HG03457 (cell line): ENCODE measurements at regions not wholly inside any gene's neighbourhood (a gene's known extent, or its start where the extent isn't known, plus 50 kb on each side); places are given as distances from the start of the nearest gene placed in this dataset.
"Not testable (repeated sequence)": the region's sequence is repeated elsewhere in the genome, so short reads cannot be mapped to it uniquely, and the experiment has no call there.

Source experiments
- ATAC-seq: cut with Tn5 transposase; IDR thresholded peaks from one replicate; pipeline ENCODE4 v1.9.1; 2021; ENCODE audit warnings: moderate number of reproducible peaks; ENCODE audit not compliant: unreplicated experiment

DNA sequence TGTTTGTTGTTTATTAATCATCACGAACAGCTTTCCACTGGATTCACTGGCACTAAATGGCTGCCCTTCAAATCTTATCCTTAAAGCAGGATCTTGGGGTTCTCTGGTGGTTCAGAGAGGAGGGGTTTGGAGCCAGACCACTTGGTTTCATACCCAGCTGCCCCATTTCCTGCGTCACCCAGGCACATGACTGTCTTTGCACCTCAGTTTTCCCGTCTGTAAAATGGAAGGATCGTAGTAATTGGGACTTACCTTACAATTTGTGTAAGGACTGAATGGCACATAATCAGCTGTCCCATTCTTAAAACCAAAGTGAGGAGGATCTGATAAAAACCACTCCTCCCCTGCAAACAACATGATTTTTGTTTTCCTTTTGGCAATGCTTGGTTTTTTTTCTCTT lies 318.3 kb downstream of the ZNF536 start:
- no peak for ATAC-seq

DNA sequence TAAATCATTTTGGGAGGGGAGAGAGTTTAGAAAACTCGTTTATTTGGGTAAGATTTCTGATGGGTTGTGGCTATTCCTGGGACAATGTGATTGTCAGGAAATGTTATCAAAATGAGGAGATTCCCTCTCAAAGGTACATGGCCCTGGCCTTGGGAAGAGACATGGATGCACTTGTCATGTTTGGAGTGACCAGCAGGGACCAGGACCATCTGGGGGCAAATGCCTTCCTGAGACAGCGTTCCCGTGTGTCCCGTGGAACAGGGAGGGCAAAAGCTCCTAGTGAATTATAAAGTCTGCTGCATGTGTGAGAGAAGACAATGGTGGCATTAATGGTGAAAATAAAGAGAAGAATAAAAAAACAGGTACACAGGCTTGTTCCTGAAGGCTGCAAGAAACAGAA lies 317.3 kb downstream of the ZNF536 start:
- no peak for ATAC-seq

DNA sequence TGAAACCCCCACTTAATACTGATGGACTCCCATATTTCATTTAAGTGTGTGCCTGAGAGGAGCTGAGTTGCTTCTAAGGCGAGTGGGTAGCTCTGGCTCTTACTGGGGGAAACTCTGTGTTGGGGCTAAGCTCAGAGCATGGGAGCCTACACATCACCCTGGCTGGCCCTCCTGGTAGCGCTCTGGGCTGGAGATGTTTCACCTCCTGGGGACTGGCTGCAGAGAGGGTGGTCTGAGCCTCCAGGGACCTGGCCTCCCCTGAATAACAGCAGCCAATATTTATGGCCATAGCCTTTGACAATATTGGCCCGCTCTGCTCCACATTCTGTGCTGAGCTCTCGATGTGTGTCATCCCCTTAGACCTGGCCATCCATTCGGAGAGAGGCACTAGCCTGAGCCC lies 316.5 kb downstream of the ZNF536 start:
- ATAC-seq, result no peak

DNA sequence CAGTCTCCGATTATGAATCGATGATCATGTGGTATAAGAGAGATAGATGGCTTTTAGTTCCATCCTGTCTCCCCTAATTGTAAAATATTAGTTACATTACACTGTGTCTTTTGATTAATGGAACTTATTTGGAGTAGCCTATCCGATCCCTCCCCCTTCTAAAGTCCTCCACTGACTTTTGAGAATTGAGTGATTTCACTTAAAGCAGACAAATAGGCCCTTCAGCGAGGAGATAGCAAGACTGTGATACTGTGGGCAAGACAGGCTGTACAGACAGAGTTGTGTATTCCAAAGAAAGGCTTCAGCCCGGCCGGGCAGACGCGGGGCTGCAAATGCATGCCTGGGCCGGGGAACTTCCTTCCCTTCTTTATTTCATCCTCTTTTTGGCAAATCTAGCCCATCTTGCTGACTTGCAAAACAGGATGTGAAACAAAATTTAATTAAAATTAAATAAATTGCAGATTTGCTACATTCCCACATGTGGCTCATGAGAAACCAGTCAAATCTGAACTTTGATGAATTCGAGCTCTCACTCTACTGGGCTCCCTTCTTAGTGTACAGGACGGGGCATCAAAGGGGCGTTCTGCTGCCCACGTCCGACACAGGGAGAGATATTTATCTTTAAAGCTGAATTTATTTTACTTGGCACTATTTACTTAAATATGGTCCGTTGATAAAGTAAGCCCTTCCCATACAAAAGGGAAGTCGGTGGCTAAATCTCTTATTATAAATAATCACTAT lies 314.8 kb downstream of the ZNF536 start:
- no peak for ATAC-seq

DNA sequence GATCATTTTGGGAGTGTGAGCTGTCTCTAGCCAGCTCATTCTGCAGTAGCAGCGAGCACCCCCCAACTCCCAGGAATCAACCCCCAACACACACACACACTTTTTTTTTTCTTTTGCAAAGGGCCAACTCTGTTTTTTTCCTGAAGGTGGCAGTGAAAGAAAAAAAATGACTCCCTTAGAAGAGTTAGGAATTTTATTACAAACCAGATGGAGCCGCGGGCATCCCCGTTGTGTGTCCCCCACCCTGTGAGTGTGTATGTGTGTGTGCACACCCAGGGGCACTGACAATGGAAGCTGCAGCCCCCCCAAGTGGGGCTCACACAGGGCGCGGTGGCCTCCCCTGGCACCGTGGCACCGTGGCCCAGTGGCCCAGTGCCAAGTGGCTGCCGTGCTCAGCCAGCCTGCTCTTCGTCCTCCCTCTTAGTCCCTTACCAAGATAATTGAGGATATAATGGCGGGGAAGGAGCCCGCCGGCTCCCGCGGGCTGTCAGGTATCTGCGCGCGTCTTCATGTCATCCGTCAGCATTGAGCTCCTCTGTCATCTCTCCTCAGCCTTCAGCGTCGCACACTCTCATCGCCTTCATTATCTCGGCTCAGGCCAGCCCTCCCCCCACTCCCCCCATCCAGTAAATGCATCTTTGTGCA lies 314.1 kb downstream of the ZNF536 start:
- ATAC-seq, result no peak

DNA sequence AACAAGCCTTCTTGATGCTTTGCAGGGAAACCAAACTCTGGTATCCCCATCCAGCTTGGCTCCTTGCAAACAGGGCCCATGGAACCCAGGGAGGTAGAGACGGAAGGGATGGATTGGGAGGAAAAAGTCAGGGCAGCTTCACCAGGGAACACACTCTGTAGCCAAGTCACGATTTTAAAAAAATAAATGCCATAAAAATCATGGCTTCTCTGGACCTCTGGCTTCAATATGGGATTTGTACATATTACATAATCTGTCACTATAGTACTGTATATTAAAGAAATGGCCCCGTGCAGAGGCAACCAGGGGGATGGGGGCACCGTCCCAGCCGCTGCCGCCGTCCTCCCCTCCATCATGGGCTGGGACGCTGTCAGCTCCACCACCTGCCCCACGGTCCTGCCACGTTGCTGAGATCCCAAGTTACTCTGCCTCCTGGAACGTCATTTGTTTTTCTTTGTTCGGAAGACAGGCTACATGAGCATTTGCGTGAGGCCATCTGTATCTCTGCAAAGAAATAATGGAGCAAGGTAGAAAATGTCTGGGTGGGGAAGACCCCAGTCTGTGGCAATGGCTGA lies 313.3 kb downstream of the ZNF536 start:
- ATAC-seq, result no peak

DNA sequence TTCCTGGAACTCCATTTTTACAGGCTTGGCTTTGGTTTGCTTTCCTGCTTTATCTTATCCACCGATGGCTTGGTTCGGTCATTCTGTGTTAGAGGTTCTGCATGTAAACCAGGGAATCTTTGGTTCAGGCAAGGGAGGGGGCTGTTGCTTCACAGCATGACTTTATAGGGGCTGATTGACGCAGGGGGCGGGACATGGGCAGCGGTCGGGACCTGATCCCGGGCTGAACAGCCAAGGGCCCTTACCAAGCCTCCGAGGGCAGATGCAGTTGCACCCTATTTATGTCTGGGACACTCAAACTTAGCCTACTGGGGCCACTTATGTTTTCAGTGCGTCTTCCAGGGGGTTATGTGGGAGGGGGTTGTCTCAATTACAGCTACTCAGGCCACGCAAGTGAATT lies 312.4 kb downstream of the ZNF536 start:
- no peak for ATAC-seq

DNA sequence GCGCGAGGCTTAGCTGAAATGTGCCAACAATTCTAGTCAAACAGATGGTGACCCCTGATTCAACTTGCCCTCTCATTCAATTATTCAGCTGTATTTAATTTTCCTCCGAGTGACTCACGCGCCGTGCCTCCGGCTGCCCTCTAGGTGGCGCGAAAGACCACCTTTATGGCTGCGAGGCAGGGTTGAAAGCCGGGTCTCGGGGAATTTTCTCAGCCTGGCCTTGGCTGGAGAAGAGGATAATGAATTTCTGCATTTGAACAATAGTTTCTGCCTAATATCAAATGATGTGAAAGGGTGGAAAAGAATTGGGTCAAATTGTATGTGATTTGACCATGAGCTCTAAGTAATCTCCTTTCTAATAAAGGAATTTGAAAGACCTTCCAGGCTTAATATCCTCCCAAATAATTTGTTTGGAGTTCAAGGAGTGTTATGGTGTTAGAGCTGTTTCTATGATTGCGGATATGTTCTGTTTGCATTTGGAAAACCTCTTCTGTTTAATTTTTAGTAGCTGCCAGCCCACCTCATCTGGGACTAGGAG lies 310.9 kb downstream of the ZNF536 start:
- no peak for ATAC-seq

DNA sequence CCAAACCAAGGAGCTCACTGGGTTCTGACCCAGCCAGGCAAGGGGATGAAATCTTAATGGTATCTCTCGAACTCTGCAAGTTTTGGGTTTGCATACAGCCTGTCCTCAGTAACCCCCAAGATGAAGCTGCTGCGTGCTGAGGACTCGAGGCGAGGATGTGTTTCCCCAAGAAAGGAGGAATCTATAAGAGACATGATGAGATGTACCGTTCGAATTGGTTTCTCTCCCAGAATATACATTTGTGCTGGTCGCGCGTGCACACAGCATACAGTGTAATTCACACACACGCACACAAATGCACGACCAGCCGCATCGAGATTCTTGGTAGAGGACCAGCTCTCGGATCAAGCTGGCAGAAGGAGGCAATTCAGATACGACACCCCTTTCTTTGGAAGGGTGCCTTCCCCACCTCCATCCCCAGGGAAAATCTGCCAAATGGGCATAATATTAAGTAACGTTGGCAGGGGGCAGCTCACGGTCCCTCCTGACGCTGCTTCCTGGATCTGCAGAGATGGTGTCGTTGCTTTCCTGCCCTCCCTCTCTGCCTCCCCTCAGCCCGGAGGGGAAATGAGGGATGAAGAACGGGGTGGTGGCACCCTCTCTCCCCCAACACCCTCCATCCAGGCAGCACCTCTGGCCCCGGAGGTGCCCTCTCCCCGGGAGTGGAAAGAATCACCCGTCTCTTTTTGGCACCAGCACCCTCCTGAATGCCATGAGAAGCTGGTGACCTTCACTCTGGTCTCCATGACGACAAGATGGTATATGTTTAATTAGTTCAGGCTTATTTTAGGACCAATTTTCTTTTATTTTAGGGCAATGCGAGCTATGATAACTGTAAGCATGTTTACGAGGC lies 310.2 kb downstream of the ZNF536 start:
- ATAC-seq, result no peak

DNA sequence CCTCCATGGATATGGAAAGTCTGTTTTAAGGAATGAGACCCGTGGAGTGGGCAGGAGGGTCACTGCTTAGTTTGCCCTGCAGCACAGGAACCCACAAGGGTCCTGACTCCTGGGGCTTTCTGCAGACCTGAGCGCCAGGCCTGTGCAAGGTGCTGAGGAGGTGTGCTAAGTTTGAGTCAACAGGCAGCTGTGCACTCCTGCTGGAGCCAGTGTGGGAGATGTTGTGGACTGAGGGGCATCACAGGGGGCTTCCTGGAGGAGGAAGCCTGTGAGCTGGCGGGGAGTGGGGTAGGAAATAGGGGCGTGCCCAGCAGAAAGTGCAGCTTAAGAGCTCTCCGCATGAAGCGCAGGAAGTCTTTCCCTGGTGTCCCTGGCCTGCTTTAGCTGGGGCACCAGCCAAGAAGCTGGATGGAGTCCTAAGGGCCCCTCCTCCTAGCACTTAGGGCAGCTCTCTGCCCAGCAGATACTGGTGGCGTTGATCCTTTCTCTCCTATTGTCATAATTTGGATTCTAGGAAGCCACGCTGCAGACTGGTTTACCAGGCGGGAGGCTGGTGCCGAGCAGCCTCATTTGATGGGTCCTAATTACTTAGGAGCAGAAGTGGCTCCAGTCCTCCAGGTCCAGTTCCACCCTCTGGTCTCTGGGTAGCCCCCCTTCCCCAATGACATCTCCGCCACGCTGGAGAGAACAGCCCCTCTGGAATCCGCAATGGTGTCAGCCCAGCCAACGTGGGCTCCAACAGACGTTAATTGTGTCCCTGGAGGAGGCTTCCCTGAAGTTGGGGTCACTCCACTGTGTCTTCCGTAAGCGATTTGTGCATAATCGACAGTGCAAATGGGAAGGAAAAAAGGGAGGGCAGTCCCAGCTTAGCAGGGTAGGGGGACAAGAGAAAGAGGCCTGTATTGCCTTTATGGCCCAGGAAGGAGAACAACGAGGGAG lies 309.2 kb downstream of the ZNF536 start:
- no peak for ATAC-seq

DNA sequence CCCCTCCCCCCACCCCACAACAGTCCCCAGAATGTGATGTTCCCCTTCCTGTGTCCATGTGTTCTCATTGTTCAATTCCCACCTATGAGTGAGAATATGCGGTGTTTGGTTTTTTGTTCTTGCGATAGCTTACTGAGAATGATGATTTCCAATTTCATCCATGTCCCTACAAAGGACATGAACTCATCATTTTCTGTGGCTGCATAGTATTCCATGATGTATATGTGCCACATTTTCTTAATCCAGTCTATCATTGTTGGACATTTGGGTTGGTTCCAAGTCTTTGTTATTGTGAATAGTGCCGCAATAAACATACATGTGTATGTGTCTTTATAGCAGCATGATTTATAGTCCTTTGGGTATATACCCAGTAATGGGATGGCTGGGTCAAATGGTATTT lies 308.2 kb downstream of the ZNF536 start:
- ATAC-seq, result not testable (repeated sequence)

DNA sequence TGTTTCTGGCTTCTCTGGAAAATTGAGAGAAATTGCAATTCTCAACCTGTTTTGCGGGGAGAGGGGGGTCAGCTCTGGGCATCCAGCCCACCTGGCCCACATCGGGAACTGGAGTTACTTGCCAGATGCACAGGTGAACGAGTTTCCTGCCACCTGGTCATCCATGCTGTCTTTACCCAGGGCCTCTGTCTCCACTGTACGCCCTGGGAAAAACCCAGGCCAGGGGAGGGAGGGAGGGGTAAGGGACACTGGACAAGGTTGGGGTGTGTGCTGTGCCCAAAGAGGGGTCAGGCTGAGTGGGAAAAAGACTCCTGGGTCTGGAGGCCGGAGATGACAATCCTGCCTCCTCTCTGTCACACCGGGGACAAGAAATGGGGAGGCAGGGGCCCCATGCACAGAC lies 307.6 kb downstream of the ZNF536 start:
- ATAC-seq, result no peak

DNA sequence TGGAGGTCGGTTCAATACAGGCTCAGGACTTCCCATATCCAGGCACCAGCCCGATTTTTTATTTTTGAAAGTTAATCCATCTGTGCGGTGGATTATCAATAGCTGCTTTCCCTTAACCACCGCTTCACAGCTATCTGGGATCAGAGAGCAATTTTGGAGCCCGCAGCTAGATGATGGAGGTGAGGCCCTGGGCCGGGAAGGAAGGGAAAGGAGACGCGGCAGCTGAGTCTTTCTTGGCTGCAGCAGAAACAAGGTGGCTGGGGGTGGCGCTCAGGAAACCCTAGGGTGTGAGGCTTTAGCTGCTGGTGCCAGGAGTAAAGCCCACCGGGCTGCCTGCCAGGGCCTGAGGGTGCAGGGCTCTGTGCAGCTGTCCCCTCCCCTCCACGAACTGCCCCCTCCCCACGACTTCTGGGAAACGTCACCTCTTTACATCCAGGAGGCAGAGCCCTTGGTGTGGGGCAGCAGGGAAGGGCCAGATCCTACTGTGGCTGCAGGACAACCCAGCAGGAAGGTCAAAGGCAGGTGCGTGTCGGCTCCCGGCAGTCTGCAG lies 307.0 kb downstream of the ZNF536 start:
- no peak for ATAC-seq

DNA sequence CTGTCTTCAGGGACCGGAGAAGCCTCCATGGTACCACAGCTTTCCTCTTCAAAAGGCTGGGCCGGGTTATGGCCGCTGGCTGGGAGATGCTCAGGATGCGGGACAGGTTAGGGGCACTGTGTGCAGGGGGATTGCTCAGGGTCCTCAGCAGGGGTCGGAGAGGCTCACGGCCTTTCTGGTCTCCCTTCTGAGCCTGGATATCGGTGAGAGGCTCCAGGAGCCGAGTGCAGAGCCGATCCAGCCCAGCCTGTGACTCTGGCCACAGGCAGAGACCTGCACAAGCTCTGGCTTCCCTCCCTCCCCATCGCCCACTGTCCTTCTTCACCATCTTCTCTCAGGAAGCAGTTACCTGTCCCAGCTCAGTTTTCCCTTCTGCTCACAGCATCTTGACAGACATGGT lies 306.0 kb downstream of the ZNF536 start:
- no peak for ATAC-seq

DNA sequence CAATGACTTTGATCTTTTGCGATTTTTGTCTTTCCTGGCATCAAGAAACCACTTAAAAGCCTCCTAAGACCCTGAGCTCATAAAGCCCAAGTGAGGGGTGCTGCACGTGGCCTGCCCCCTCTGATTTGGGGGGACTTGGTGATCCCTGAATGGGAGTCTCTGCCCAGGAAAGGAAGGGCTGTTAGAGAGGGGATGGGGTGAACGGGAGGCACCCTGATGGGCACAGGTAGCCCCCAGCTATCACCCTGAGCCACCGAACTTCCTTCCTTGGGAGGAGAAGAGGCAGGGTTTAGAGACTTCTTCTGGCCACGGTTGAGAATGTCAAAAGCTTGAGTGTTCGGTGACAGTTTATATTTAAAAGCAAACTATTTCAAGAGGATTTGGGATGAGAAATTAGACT lies 305.5 kb downstream of the ZNF536 start:
- no peak for ATAC-seq

DNA sequence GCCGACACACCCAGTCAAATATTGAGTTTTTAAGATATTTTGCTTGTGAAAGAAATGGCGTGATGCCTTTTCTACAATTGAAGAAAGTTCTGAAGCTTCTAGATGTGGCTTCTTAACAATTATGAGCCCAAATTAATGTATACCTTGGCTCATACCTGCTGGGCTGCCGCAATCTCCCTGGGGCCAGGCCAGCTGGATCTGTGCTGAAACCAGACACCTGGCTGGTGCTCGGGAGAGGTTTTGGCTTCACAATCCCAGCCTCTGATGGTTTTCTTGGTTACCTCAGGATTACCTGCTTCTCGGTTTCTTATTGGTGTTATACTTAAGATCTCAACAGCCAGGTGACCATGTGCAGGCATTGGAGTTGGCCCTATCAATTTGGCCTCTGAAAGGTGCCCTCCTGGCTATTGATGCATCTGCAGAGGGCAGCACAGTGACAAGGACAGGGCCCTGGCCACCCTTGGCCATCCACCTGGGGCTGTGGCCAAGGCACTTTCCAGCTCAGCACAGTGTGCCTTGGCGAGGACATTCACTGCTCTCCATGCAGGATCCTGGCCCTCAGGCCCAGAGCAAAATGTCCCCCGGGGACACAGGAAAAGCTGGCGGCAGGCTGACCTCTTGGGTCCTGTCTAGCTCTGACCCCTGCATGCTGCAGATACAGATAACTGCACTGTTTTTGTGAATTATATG lies 305.0 kb downstream of the ZNF536 start:
- ATAC-seq, result no peak

DNA sequence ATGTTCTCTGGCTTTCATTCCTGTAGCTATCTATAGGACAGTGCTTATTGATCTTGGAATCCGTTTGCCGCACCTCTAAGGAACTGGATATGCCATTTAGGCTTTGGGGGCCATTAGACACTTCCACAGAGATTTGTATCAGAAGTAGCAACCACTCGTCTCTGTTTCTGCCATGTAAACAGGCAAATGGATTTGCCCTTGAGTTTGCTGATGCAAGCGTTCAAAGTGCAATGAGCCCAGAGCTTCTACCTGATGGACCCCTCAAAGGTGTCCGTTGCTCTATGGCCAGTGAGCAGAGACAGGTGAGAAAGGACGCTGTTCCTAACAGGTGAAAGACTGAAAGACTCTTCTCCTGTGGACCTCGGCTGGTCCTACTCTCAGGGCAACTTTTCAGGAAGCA lies 302.9 kb downstream of the ZNF536 start:
- ATAC-seq, result no peak

DNA sequence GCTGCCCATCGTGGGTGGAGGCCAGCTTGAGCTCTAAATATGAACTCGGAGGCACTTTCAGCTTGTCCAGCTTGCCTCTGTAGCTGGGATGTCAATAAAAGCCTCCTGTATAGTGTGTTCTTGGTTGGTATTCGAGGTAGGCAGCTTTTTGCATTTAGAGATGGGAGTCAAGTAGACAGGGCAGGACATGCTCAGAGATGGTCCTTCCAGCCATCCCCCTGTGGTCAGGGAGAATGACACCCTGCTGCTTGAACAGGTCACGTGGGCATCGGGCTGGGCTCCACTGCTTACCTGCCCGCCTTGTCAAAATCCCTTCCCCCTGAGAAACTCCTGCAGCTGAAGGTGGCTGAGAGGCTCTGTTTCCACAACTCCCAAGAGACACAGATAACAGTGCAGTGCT lies 302.5 kb downstream of the ZNF536 start:
- ATAC-seq, result no peak

DNA sequence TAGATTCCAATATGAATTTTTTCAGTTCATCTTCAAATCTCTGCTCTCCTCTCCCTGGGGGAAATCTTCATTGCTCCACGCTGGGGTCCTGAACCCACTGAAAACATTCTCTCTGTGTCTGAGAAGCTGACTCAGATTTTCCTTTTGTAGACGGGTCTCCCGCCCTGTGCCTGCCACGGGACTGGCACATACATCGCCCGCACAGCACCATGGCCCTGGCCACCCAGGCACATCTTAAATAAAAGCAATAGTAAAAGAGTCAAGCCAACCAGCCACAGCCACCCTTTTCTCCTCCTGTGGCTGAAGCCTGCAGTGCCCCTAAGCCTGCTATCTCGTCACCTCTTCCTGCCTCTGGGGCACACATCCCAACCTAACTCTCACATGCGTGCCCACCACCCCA lies 301.2 kb downstream of the ZNF536 start:
- no peak for ATAC-seq
